CD14-positive monocyte (primary cell): ENCODE measurements at regions not wholly inside any gene's neighbourhood (a gene's known extent, or its start where the extent isn't known, plus 50 kb on each side); places are given as distances from the start of the nearest gene placed in this dataset.

Source experiments
- DNase-seq, 3 donors: peaks; one replicate each; pipeline ENCODE4 v3.0.0-alpha.2; 2011 to 2022
- H2AFZ ChIP-seq: 2 replicates; pipeline ENCODE4 v1.6.0; 2012; ENCODE audit warnings: mild to moderate bottlenecking, low read depth, low read length, inconsistent platforms; ENCODE audit not compliant: insufficient read depth, poor library complexity, severe bottlenecking
- H3K27ac ChIP-seq, 2 donors: 1 replicate in 1 of 2; 2 replicates in 1 of 2; pipeline ENCODE4 v1.5.1; 2012 to 2013; ENCODE audit warnings: low read length in 2 of 2, control low read depth in 1 of 2, inconsistent platforms in 1 of 2, low read depth in 1 of 2, mild to moderate bottlenecking in 1 of 2
- H3K27me3 ChIP-seq, 2 donors: one replicate each; pipeline versions ENCODE4 v1.6.0 to v1.6.1; 2011 to 2013; ENCODE audit warnings: low read length in 2 of 2; ENCODE audit not compliant: control insufficient read depth in 2 of 2, insufficient read depth in 2 of 2
- H3K36me3 ChIP-seq, 2 donors: replicated peaks in 1 of 2; 1 replicate in 1 of 2; 2 replicates in 1 of 2; pipeline versions ENCODE4 v1.5.1 to v1.6.1; 2012 to 2013; ENCODE audit warnings: low read length in 2 of 2, control low read depth in 1 of 2, inconsistent platforms in 1 of 2, mild to moderate bottlenecking in 1 of 2; ENCODE audit not compliant: insufficient read depth in 2 of 2, control insufficient read depth in 1 of 2
- H3K4me1 ChIP-seq, 2 donors: 1 replicate in 1 of 2; 2 replicates in 1 of 2; pipeline versions ENCODE4 v1.5.1 to v1.6.1; 2012 to 2013; ENCODE audit warnings: low read length in 2 of 2, control low read depth in 1 of 2, inconsistent platforms in 1 of 2, mild to moderate bottlenecking in 1 of 2, moderate library complexity in 1 of 2; ENCODE audit not compliant: insufficient read depth in 2 of 2, control insufficient read depth in 1 of 2
- H3K4me2 ChIP-seq: replicated peaks from 2 replicates; pipeline ENCODE3; 2012; ENCODE audit warnings: low read length, moderate library complexity, mild to moderate bottlenecking; ENCODE audit not compliant: poor library complexity, severe bottlenecking; ENCODE audit errors: extremely low read depth
- H3K4me3 ChIP-seq, 3 experiments: fragments of 200-600 bp in 1 of 3; sonication (generic) in 1 of 3; replicated peaks in 1 of 3; 1 replicate in 2 of 3; 2 replicates in 1 of 3; pipeline ENCODE4 v1.5.1; 2011 to 2013; ENCODE audit warnings: low read length in 3 of 3, mild to moderate bottlenecking in 3 of 3, control low read depth in 2 of 3, low read depth in 2 of 3, inconsistent platforms in 1 of 3, moderate library complexity in 1 of 3
- H3K79me2 ChIP-seq: 2 replicates; pipeline ENCODE4 v1.6.0; 2012; ENCODE audit warnings: mild to moderate bottlenecking, control low read depth, inconsistent platforms, low read length, moderate library complexity; ENCODE audit not compliant: insufficient read depth
- H3K9ac ChIP-seq: 2 replicates; pipeline ENCODE4 v1.6.0; 2017; ENCODE audit warnings: low read length, mild to moderate bottlenecking; ENCODE audit not compliant: insufficient read depth, poor library complexity, severe bottlenecking
- H3K9me3 ChIP-seq, 2 donors: replicated peaks in 1 of 2; 1 replicate in 1 of 2; 2 replicates in 1 of 2; pipeline versions ENCODE4 v1.5.1 to v1.6.1; 2012 to 2013; ENCODE audit warnings: low read length in 2 of 2, control low read depth in 1 of 2; ENCODE audit not compliant: control insufficient read depth in 1 of 2, insufficient read depth in 1 of 2
- H4K20me1 ChIP-seq: 2 replicates; pipeline ENCODE4 v1.6.0; 2012; ENCODE audit warnings: mild to moderate bottlenecking, low read length, control low read depth, moderate library complexity; ENCODE audit not compliant: insufficient read depth
- H3K27ac Mint-ChIP-seq, 7 donors: one replicate each; pipeline ENCODE4 v1.8.0; 2020; ENCODE audit warnings: mild to moderate bottlenecking in 7 of 7, mixed read lengths in 7 of 7, moderate library complexity in 6 of 7, inconsistent platforms in 2 of 7
- H3K27me3 Mint-ChIP-seq, 3 donors: one replicate each; pipeline ENCODE4 v1.8.0; 2021 to 2022; ENCODE audit warnings: low read depth in 3 of 3, mild to moderate bottlenecking in 3 of 3, mixed read lengths in 3 of 3, moderate library complexity in 3 of 3, inconsistent platforms in 1 of 3
- H3K36me3 Mint-ChIP-seq, 2 donors: one replicate each; pipeline ENCODE4 v1.8.0; 2020; ENCODE audit warnings: mixed read lengths in 2 of 2, inconsistent platforms in 1 of 2, mild to moderate bottlenecking in 1 of 2
- H3K4me1 Mint-ChIP-seq: one replicate; pipeline ENCODE4 v1.8.0; 2020; ENCODE audit warnings: mild to moderate bottlenecking, mixed read lengths
- H3K4me3 Mint-ChIP-seq, 2 donors: one replicate each; pipeline ENCODE4 v1.8.0; 2020; ENCODE audit warnings: mild to moderate bottlenecking in 2 of 2, mixed read lengths in 2 of 2, moderate library complexity in 1 of 2
- H3K9me3 Mint-ChIP-seq, 7 donors: one replicate each; pipeline ENCODE4 v1.8.0; 2020 to 2022; ENCODE audit warnings: mixed read lengths in 7 of 7, mild to moderate bottlenecking in 6 of 7, moderate library complexity in 6 of 7, inconsistent platforms in 2 of 7
- CTCF ChIP-seq: fragments of 200-600 bp; IDR thresholded peaks from one replicate; pipeline ENCODE4 v1.8.0; 2022; ENCODE audit warnings: antibody characterized with exemption, mild to moderate bottlenecking
- WGBS: methylation state at CpG from one replicate; pipeline ENCODE4 v1.1.5; 2013; ENCODE audit warnings: missing lambda C conversion rate; ENCODE audit not compliant: insufficient coverage; 5-methylcytosine and 5-hydroxymethylcytosine counted together
- intact Hi-C, 2 donors: fragments of 100-400 bp; cut with micrococcal nuclease; formaldehyde crosslinking; loops; one replicate each; pipeline versions ENCODE4 v1.15.0 to v1.15.1; 2023

- H3K79me2 ChIP-seq: no peaks in the 10 kb centered on the region
- no peaks in the 10 kb centered on the region for H3K36me3 ChIP-seq
- no peak overlapping the region for H2AFZ ChIP-seq
- no peak for TF ChIP-seq CTCF
- no peak overlapping the region for H3K27ac ChIP-seq
- Mint-ChIP-seq H3K27me3 (peaks cover 0 to 5% (median 0%) of the 10 kb centered on the region in 3 donors), H3K4me1 (no peaks in the 10 kb centered on the region), H3K27ac (no peak overlapping the region), H3K9me3 (peaks cover 0 to 7% (median 3%) of the 10 kb centered on the region in 7 donors), H3K36me3 (no peaks in the 10 kb centered on the region), H3K4me3 (no peak overlapping the region)
- no peaks in the 10 kb centered on the region for H3K4me1 ChIP-seq
- no peak overlapping the region for H3K9ac ChIP-seq
- intact Hi-C loops: no loop called here
- no peak overlapping the region for H3K4me2 ChIP-seq
- 95% methylated on average over 2 of the region's 5 CpGs for WGBS
- no peaks in the 10 kb centered on the region for H3K9me3 ChIP-seq
- H3K27me3 ChIP-seq: no peaks in the 10 kb centered on the region
- DNase-seq: no peak
- H4K20me1 ChIP-seq: no peaks in the 10 kb centered on the region
- no peak overlapping the region for H3K4me3 ChIP-seq
These were observed 79.3 kb upstream of the TENM4 start for GRCh38 chr11:79520086-79520485.

- Histone ChIP-seq H3K36me3 (no peaks in the 10 kb centered on the region), H4K20me1 (no peaks in the 10 kb centered on the region), H3K4me1 (no peaks in the 10 kb centered on the region), H3K27me3 (no peaks in the 10 kb centered on the region), H2AFZ (no peak overlapping the region), H3K27ac (no peak overlapping the region), H3K9me3 (no peaks in the 10 kb centered on the region), H3K9ac (no peak overlapping the region), H3K79me2 (no peaks in the 10 kb centered on the region), H3K4me3 (no peak overlapping the region), H3K4me2 (no peak overlapping the region)
- Mint-ChIP-seq H3K4me3 (no peak overlapping the region), H3K27ac (no peak overlapping the region), H3K9me3 (peaks cover 0 to 8% (median 3%) of the 10 kb centered on the region in 7 donors), H3K4me1 (no peaks in the 10 kb centered on the region), H3K27me3 (peaks cover 2 to 3% (median 2%) of the 10 kb centered on the region in 3 donors), H3K36me3 (no peaks in the 10 kb centered on the region)
- 57% methylated on average over 1 of the region's 1 CpG for WGBS
- no peak for TF ChIP-seq CTCF
- intact Hi-C loops: no loop called here
- DNase-seq: no peak
These were observed 75.0 kb upstream of the TENM4 start for GRCh38 chr11:79515781-79516180.
